ENCODE measurements at regions not wholly inside any gene's neighbourhood (a gene's known extent, or its start where the extent isn't known, plus 50 kb on each side); places are given as distances from the start of the nearest gene placed in this dataset.
A peak's percentile ranks its signal among the peaks of the same experiment; 100 is the strongest.

GRCh38 chr6:14333556-14334305, 216.2 kb downstream of the CD83 start:
- H3K9ac ChIP-seq (ENCODE audit: insufficient read depth in 1 of 2, low read length in 2 of 2) = no peak overlapping the region
- H3K9me3 ChIP-seq (ENCODE audit: control insufficient read depth in 4 of 4, insufficient read depth in 3 of 4, low read length in 3 of 4) = peaks cover 0 to 1% (median 0%) of the 10 kb centered on the region in 4 donors
- H3K4me3 ChIP-seq = no peak overlapping the region
- DNase-seq (peak in 1 of 3 donors; percentile 35), ATAC-seq (ENCODE audit: insufficient read depth, low FRiP score) (no peak)
- H3K27me3 ChIP-seq (ENCODE audit: control insufficient read depth in 3 of 3, insufficient read depth in 3 of 3, low read length in 2 of 3) = no peaks in the 10 kb centered on the region
- no peak for TF ChIP-seq CTCF (IDR thresholded peaks at IDR 0.05; ENCODE audit: control extremely low read depth, extremely low read depth)
- no peaks in the 10 kb centered on the region for H3K36me3 ChIP-seq (ENCODE audit: control insufficient read depth in 4 of 4, insufficient read depth in 4 of 4, low read length in 4 of 4)
- 32 to 38% methylated on average over 5 of the region's 5 CpGs for WGBS, 2 donors
- H3K27ac ChIP-seq (ENCODE audit: low read depth in 1 of 2, low read length in 1 of 2) = no peak overlapping the region
- no peaks in the 10 kb centered on the region for H3K4me1 ChIP-seq (ENCODE audit: control insufficient read depth in 5 of 5, insufficient read depth in 5 of 5, low read length in 5 of 5)

- WGBS, 2 donors = 90 to 92% methylated on average over 2 of the region's 2 CpGs
- ATAC-seq (ENCODE audit: insufficient read depth, low FRiP score) (no peak), DNase-seq (no peak)
- Histone ChIP-seq H3K4me1 (ENCODE audit: control insufficient read depth in 5 of 5, insufficient read depth in 5 of 5, low read length in 5 of 5) (no peaks in the 10 kb centered on the region), H3K27ac (ENCODE audit: low read depth in 1 of 2, low read length in 1 of 2) (no peak overlapping the region), H3K9ac (ENCODE audit: insufficient read depth in 1 of 2, low read length in 2 of 2) (no peak overlapping the region), H3K4me3 (no peak overlapping the region), H3K36me3 (ENCODE audit: control insufficient read depth in 4 of 4, insufficient read depth in 4 of 4, low read length in 4 of 4) (no peaks in the 10 kb centered on the region), H3K27me3 (ENCODE audit: control insufficient read depth in 3 of 3, insufficient read depth in 3 of 3, low read length in 2 of 3) (no peaks in the 10 kb centered on the region), H3K9me3 (ENCODE audit: control insufficient read depth in 4 of 4, insufficient read depth in 3 of 4, low read length in 3 of 4) (no peaks in the 10 kb centered on the region)
- no peak for TF ChIP-seq CTCF (IDR thresholded peaks at IDR 0.05; ENCODE audit: control extremely low read depth, extremely low read depth)
Observed at GRCh38 chr6:14335071-14335470, 217.5 kb downstream of the CD83 start.

GRCh38 chr6:14337152-14337551, 219.6 kb downstream of the CD83 start:
- no peaks in the 10 kb centered on the region for H3K27me3 ChIP-seq (ENCODE audit: control insufficient read depth in 3 of 3, insufficient read depth in 3 of 3, low read length in 2 of 3)
- no peak overlapping the region for H3K4me3 ChIP-seq
- H3K9me3 ChIP-seq (ENCODE audit: control insufficient read depth in 4 of 4, insufficient read depth in 3 of 4, low read length in 3 of 4) = no peaks in the 10 kb centered on the region
- H3K27ac ChIP-seq (ENCODE audit: low read depth in 1 of 2, low read length in 1 of 2) = no peak overlapping the region
- ATAC-seq (ENCODE audit: insufficient read depth, low FRiP score) (no peak), DNase-seq (no peak)
- H3K36me3 ChIP-seq (ENCODE audit: control insufficient read depth in 4 of 4, insufficient read depth in 4 of 4, low read length in 4 of 4) = no peaks in the 10 kb centered on the region
- 26 to 63% methylated on average over 3 of the region's 3 CpGs for WGBS, 2 donors
- peaks cover 0 to 2% (median 0%) of the 10 kb centered on the region in 5 donors for H3K4me1 ChIP-seq (ENCODE audit: control insufficient read depth in 5 of 5, insufficient read depth in 5 of 5, low read length in 5 of 5)
- H3K9ac ChIP-seq (ENCODE audit: insufficient read depth in 1 of 2, low read length in 2 of 2) = no peak overlapping the region
- TF ChIP-seq CTCF (IDR thresholded peaks at IDR 0.05; ENCODE audit: control extremely low read depth, extremely low read depth) = no peak

- Histone ChIP-seq H3K4me3 (no peak overlapping the region), H3K4me1 (ENCODE audit: control insufficient read depth in 5 of 5, insufficient read depth in 5 of 5, low read length in 5 of 5) (peaks cover 0 to 2% (median 0%) of the 10 kb centered on the region in 5 donors), H3K27ac (ENCODE audit: low read depth in 1 of 2, low read length in 1 of 2) (no peak overlapping the region), H3K9me3 (ENCODE audit: control insufficient read depth in 4 of 4, insufficient read depth in 3 of 4, low read length in 3 of 4) (no peaks in the 10 kb centered on the region), H3K27me3 (ENCODE audit: control insufficient read depth in 3 of 3, insufficient read depth in 3 of 3, low read length in 2 of 3) (no peaks in the 10 kb centered on the region), H3K9ac (ENCODE audit: insufficient read depth in 1 of 2, low read length in 2 of 2) (no peak overlapping the region), H3K36me3 (ENCODE audit: control insufficient read depth in 4 of 4, insufficient read depth in 4 of 4, low read length in 4 of 4) (no peaks in the 10 kb centered on the region)
- ATAC-seq (ENCODE audit: insufficient read depth, low FRiP score) (no peak), DNase-seq (no peak)
- 94 to 100% methylated on average over 1 of the region's 1 CpG for WGBS, 2 donors
- no peak for TF ChIP-seq CTCF (IDR thresholded peaks at IDR 0.05; ENCODE audit: control extremely low read depth, extremely low read depth)
Observed at GRCh38 chr6:14339172-14339571, 221.6 kb downstream of the CD83 start.
